ENCODE measurements at regions not wholly inside any gene's neighbourhood (a gene's known extent, or its start where the extent isn't known, plus 50 kb on each side); places are given as distances from the start of the nearest gene placed in this dataset.
"Not testable (repeated sequence)": the region's sequence is repeated elsewhere in the genome, so short reads cannot be mapped to it uniquely, and the experiment has no call there.

- ATAC-seq, result no peak
Observed at GRCh38 chr11:37907436-37908218, 1309.6 kb upstream of the RAG2 start.

GRCh38 chr11:37905707-37906417 is 1307.8 kb upstream of the RAG2 start:
- ATAC-seq, result no peak
- no peak for DNase-seq

More at GRCh38 chr11:37907436-37908218, 1309.6 kb upstream of the RAG2 start:
- DNase-seq, result no peak

GRCh38 chr11:37896016-37896415 is 1298.0 kb upstream of the RAG2 start:
- DNase-seq (no peak), ATAC-seq (no peak)

GRCh38 chr11:37881741-37882140 is 1283.7 kb upstream of the RAG2 start:
- ATAC-seq, result no peak

GRCh38 chr11:37861671-37862070 is 1263.6 kb upstream of the RAG2 start:
- DNase-seq, result no peak
- ATAC-seq, result no peak

More at GRCh38 chr11:37881741-37882140, 1283.7 kb upstream of the RAG2 start:
- no peak for DNase-seq

GRCh38 chr11:37858806-37859537 is 1260.9 kb upstream of the RAG2 start:
- not testable (repeated sequence) for DNase-seq, ATAC-seq

- DNase-seq, result no peak
- ATAC-seq, result no peak
Observed at GRCh38 chr11:37858398-37858797, 1260.4 kb upstream of the RAG2 start.

- ATAC-seq, result no peak
- no peak for DNase-seq
Observed at GRCh38 chr11:37857726-37858125, 1259.7 kb upstream of the RAG2 start.

- DNase-seq, result no peak
- ATAC-seq, result no peak
Observed at GRCh38 chr11:37849706-37850105, 1251.7 kb upstream of the RAG2 start.

GRCh38 chr11:37843603-37844002 is 1245.6 kb upstream of the RAG2 start:
- ATAC-seq, result no peak
- DNase-seq, result no peak

GRCh38 chr11:37841016-37841415 is 1243.0 kb upstream of the RAG2 start:
- ATAC-seq (no peak), DNase-seq (no peak)

GRCh38 chr11:37840345-37840744 is 1242.3 kb upstream of the RAG2 start:
- DNase-seq, ATAC-seq: not testable (repeated sequence)

- DNase-seq, result no peak
- no peak for ATAC-seq
Observed at GRCh38 chr11:37830529-37830928, 1232.5 kb upstream of the RAG2 start.

- ATAC-seq, result no peak
- no peak for DNase-seq
Observed at GRCh38 chr11:37817727-37818270, 1219.8 kb upstream of the RAG2 start.

- DNase-seq, result no peak
Observed at GRCh38 chr11:37812281-37812880, 1214.3 kb upstream of the RAG2 start.

GRCh38 chr11:37811349-37811748 is 1213.3 kb upstream of the RAG2 start:
- DNase-seq, result no peak
- ATAC-seq, result no peak

More at GRCh38 chr11:37812281-37812880, 1214.3 kb upstream of the RAG2 start:
- ATAC-seq, result no peak

GRCh38 chr11:37804666-37805065 is 1206.6 kb upstream of the RAG2 start:
- DNase-seq, result no peak
- ATAC-seq, result no peak

GRCh38 chr11:37788141-37788877 is 1190.3 kb upstream of the RAG2 start:
- no peak for ATAC-seq

GRCh38 chr11:37786214-37786755 is 1188.2 kb upstream of the RAG2 start:
- DNase-seq, result no peak

More at GRCh38 chr11:37788141-37788877, 1190.3 kb upstream of the RAG2 start:
- DNase-seq, result no peak

GRCh38 chr11:37774441-37774840 is 1176.4 kb upstream of the RAG2 start:
- no peak for DNase-seq
- ATAC-seq, result no peak

More at GRCh38 chr11:37786214-37786755, 1188.2 kb upstream of the RAG2 start:
- no peak for ATAC-seq

GRCh38 chr11:37770145-37770544 is 1172.1 kb upstream of the RAG2 start:
- no peak for DNase-seq
- no peak for ATAC-seq

Measured in stimulated activated naive CD8-positive, alpha-beta T cell treated with anti-CD3 and anti-CD28 coated beads, Interleukin-15, Interleukin-2, amounts not matched to agents 100 U/mL and 50 U/mL, for 24 hours (primary cell).